ENCODE measurements at regions not wholly inside any gene's neighbourhood (a gene's known extent, or its start where the extent isn't known, plus 50 kb on each side); places are given as distances from the start of the nearest gene placed in this dataset.

DNA sequence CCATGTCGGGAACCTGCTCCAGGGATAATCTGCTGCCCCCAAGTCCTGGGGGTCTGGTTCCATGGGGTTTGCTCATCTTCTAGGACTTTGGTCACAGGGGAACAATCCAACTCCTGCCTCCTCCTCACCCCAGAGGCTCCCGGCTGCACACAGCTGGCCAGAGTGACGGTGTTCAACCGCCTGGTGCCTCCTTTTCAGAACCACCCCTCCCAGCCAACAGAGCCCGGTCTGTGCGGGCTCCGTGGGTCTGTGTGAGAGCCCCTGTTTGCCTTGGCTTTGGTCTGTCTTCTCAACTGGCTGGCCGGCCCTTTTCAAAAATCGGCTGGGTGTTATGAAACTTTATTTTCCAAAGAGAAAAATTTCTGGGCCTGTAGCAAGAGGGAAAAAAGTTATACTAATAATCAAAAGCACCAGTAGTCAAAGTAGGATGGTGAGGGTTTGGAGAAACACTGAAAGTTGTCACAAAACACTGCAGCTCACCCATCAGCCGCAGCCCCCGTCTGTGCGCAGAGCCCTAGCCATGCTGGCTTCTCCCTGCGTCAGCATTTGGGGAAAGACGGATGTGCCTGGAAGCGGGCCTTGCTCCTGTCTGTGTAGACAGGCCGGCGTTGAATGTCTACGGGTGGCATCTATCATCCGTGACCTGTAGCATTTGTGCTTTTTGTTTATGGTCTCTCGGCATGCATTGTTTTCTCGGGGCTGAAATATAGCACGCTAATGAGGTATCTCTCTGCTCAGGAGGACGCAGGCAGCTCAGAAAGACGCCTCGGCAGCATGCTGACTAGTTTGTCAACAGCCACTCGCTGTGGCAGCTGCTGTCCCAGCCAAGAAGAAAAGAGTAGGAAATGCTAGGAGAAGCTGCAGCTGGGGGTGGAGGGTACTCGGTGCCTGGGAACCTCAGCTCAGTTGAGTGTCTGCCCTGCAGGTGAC, 138.6 kb downstream of the GLI2 start:
- TF ChIP-seq POLR2A (IDR thresholded peaks at IDR 0.05; ENCODE audit: low read length) = no peak
- TF ChIP-seq, protein P1, sequence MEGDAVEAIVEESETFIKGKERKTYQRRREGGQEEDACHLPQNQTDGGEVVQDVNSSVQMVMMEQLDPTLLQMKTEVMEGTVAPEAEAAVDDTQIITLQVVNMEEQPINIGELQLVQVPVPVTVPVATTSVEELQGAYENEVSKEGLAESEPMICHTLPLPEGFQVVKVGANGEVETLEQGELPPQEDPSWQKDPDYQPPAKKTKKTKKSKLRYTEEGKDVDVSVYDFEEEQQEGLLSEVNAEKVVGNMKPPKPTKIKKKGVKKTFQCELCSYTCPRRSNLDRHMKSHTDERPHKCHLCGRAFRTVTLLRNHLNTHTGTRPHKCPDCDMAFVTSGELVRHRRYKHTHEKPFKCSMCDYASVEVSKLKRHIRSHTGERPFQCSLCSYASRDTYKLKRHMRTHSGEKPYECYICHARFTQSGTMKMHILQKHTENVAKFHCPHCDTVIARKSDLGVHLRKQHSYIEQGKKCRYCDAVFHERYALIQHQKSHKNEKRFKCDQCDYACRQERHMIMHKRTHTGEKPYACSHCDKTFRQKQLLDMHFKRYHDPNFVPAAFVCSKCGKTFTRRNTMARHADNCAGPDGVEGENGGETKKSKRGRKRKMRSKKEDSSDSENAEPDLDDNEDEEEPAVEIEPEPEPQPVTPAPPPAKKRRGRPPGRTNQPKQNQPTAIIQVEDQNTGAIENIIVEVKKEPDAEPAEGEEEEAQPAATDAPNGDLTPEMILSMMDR (IDR thresholded peaks at IDR 0.05) = no peak
- TF ChIP-seq EP300 (IDR thresholded peaks at IDR 0.05) = no peak
